Fibroblast of skin of abdomen (primary cell): ENCODE measurements at regions not wholly inside any gene's neighbourhood (a gene's known extent, or its start where the extent isn't known, plus 50 kb on each side); places are given as distances from the start of the nearest gene placed in this dataset.
A peak's percentile ranks its signal among the peaks of the same experiment; 100 is the strongest.

Source experiments
- DNase-seq: peaks from one replicate; pipeline ENCODE4 v3.0.0-alpha.2; 2013

- no peak for DNase-seq
Measured at GRCh38 chr5:109917154-109917546, 227.4 kb downstream of the MAN2A1 start.

GRCh38 chr5:109917966-109918365 lies 228.2 kb downstream of the MAN2A1 start:
- peak; percentile 30 for DNase-seq

GRCh38 chr5:109920736-109921135 lies 231.0 kb downstream of the MAN2A1 start:
- DNase-seq, result no peak

- DNase-seq, result no peak
Measured at GRCh38 chr5:109921735-109922380, 232.1 kb downstream of the MAN2A1 start.

- no peak for DNase-seq
Measured at GRCh38 chr5:109922381-109922995, 232.8 kb downstream of the MAN2A1 start.

- no peak for DNase-seq
Measured at GRCh38 chr5:109923205-109923604, 233.5 kb downstream of the MAN2A1 start.

GRCh38 chr5:109924237-109925107 lies 234.7 kb downstream of the MAN2A1 start:
- no peak for DNase-seq

- no peak for DNase-seq
Measured at GRCh38 chr5:109927639-109928038, 237.9 kb downstream of the MAN2A1 start.

GRCh38 chr5:109928046-109928445 lies 238.3 kb downstream of the MAN2A1 start:
- no peak for DNase-seq

GRCh38 chr5:109928811-109929210 lies 239.1 kb downstream of the MAN2A1 start:
- DNase-seq, result no peak

GRCh38 chr5:109929376-109929775 lies 239.6 kb downstream of the MAN2A1 start:
- DNase-seq, result no peak

GRCh38 chr5:109929911-109930310 lies 240.2 kb downstream of the MAN2A1 start:
- peak; percentile 54 for DNase-seq

GRCh38 chr5:109931049-109931780 lies 241.5 kb downstream of the MAN2A1 start:
- DNase-seq, result no peak

- no peak for DNase-seq
Measured at GRCh38 chr5:109935833-109936490, 246.2 kb downstream of the MAN2A1 start.

- no peak for DNase-seq
Measured at GRCh38 chr5:109936996-109937395, 247.3 kb downstream of the MAN2A1 start.

GRCh38 chr5:109937951-109938350 lies 248.2 kb downstream of the MAN2A1 start:
- no peak for DNase-seq

GRCh38 chr5:109938453-109938852 lies 248.7 kb downstream of the MAN2A1 start:
- no peak for DNase-seq

GRCh38 chr5:109939116-109939682 lies 249.5 kb downstream of the MAN2A1 start:
- DNase-seq, result peak; percentile 18

GRCh38 chr5:109942646-109943045 lies 252.9 kb downstream of the MAN2A1 start:
- DNase-seq, result no peak

GRCh38 chr5:109943701-109944235 lies 254.0 kb downstream of the MAN2A1 start:
- DNase-seq, result no peak

- DNase-seq, result no peak
Measured at GRCh38 chr5:109944461-109944860, 254.7 kb downstream of the MAN2A1 start.
